SW 1271 (cell line): ENCODE measurements at regions not wholly inside any gene's neighbourhood (a gene's known extent, or its start where the extent isn't known, plus 50 kb on each side); places are given as distances from the start of the nearest gene placed in this dataset.

Experiments
- DNase-seq, 2 experiments: peaks; one replicate each; lab custom pipeline; 2025; lab: John Stamatoyannopoulos, UW

DNA sequence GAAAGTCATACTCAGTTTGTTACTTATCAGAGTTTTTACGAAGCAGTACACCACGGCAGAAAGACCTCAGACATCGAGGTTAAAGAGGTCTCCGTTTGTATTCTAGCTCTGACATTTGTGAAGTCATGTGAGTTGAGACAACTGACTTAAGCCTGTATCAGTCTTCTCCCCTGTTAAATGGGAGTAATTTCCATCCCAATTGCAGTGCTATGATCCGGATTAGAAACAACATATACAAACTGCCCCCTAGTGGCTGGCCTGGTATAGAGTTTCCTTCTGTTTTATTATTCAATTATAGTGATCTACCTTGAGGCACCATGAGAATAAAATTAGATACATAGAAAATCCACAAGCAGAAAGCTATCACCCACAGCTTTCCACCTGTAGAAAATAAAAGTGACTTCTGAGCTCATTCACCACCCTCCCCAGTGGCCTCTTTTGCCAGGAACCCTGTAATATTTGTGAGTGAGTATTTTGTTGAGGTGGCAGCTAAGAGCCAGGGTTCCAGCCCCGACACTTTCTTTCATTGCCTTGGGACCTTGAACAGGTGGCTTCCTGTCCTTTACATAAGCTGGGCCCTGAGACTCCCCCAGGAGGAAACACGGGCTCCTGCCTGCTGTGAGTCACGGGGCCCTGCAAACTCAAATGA, 607.2 kb upstream of the MGMT start:
- peak in 1 of 2 experiments; percentile 3 for DNase-seq

DNA sequence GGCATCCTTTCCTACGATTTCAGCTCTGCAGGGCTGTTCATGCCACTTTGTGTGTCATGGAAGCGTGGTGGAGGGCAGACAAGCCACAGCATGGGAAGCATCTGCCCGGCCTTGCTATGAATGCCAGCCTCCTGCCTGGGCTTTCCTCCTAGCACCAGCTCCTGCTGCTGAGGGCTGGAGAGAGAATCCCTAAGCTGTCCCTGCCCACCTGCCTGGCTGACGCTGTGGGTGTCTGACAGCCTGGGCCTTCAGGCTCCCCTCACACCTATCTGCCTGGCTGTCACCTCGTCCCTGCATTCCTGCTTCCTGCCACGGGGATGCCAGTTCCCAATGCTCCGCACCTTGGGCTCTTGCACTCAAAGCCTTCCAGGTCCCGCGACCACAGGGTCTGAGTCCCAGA, 606.5 kb upstream of the MGMT start:
- no peak for DNase-seq

GRCh38 chr10:128861018-128861901, 605.8 kb upstream of the MGMT start:
- DNase-seq, result no peak

- no peak for DNase-seq
Observed at GRCh38 chr10:128863411-128863810, 603.6 kb upstream of the MGMT start.

GRCh38 chr10:128863823-128864405, 603.1 kb upstream of the MGMT start:
- no peak for DNase-seq

DNA sequence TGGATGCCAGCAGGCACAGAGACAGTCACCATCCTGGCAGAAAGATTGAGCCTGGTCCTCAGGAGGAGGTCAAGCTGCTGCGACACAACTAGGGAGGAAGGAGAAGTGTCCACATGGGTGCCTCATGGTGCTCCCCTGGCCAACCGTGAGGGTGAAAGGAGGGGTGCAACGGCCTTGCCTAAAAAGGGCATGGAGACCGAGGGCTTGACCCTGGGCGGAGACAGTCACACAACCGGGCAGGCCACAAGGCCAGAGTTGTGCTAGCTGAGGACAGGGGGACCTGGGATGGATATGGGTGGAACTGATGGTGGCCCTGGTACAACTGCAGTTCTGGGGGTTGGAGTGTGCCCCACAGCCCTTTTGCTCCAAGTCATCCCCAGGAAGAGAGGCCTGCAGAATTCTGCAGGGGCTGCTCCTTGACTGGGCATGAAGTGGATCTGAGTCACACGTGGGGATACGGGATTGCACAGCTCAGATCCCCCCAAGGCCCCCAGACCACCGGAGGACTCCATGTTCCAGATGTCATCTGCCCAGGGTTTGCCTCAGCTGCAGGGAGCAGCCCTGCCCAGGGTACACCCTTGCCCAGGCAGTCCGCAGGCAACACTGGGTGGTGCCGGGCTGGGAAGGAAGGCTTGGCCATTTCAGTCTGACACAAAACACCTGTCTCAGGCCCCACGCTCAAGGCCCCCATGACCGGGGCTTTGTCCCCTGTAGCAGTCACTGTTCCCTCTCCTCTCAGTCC, 602.3 kb upstream of the MGMT start:
- no peak for DNase-seq

DNA sequence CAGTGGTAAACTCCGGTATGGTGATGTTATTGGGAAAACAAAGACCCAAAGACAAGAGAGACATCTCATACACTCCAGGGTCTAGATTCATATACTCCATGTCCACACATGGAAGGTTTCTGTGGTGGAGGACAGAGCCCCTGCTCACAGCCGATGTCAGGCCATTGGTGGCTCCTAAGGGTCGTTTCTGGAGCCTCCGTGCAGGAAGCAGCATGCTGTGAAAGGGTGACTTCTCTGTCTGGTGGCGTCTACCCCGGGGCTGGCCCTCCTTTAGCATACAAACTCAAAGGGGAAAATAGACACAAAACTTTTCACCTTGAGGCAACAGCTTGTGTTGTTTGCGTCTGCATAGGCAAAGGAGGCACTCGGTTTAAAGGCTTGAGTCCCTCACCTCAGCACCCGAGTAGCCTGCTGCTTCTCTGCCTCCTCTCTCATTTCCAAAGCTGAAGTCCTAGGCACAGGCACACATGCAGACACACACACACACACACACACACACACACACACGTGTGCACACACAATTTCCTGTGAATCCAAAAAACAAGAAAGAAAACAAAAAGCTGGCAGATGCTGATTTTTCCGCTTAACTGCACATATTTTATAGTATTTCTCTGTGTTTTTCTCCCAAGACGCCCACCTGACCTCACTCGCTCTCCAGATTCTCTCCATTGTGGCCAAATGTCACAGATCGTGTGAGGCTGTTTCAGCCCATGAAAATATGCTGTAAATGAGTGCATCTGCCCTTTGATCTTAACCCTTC, 601.4 kb upstream of the MGMT start:
- no peak for DNase-seq

DNA sequence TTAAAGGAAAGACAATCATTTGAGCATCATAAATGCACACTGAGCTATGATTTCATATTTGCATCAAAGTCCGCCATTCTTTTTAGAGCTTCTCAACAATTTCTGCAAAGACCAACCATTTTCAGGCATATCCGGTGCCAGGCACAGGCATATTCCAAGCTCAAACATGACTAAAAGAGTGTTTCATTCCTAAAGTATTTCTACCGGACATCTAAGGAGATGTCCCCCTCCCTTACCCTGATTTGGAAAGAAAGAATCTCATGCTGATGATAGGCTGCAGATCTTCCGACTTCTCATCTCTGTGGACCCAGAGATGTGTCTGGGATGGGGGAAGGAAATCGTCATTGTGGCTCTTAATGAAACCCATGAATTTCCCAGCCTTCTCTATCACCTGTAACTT, 600.5 kb upstream of the MGMT start:
- no peak for DNase-seq

DNA sequence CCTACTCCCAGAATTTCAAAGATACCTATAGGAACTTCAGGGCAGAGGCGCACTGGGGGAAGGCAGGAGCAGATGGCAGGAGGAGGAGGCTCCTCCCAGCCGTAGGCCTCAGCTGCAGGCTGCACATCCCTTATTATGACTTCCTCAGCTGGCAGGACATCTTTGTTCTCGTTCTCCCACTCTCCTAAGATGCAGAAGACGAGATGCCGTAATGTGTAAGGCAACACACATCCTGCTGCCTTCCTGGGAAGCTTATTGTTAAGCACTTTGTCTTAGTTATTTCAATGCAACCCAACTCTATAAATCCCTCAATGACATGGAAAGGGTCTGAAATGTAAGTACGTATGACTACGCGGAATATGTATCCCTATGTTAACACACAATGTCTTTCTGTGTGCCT, 599.8 kb upstream of the MGMT start:
- no peak for DNase-seq

GRCh38 chr10:128867819-128868218, 599.2 kb upstream of the MGMT start:
- DNase-seq, result no peak

GRCh38 chr10:128868481-128868880, 598.6 kb upstream of the MGMT start:
- DNase-seq, result no peak

DNA sequence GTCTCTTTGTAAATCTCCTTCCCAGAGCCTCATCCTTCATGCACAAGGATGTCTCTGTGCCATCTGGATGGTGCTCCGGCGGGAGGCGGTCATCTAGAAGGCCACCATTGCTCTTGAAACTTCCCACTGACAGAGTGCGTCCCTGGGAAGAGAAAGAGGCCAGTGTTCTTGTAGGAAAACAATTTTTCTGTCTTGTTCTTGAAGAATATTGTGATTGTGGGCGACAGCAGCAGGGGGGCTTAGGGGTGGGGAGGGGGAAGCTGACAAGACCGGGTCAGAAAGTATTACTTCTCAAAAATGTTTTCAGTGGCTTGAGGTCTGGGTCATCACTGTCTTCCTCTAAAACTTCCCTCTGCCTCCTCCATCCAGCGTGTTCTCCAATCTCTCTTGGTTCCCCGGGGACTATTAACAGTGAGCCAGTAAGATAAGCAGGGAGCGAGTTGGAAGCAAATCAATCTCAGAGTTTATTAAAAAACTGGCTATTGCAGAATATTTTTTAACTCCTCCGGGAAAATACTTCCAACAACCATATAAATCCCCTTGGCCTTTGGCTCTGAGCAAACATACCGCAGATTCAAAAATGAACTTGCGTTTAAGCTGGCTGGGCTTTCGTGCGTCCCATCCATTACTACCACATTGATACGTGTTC, 597.8 kb upstream of the MGMT start:
- DNase-seq, result no peak

DNA sequence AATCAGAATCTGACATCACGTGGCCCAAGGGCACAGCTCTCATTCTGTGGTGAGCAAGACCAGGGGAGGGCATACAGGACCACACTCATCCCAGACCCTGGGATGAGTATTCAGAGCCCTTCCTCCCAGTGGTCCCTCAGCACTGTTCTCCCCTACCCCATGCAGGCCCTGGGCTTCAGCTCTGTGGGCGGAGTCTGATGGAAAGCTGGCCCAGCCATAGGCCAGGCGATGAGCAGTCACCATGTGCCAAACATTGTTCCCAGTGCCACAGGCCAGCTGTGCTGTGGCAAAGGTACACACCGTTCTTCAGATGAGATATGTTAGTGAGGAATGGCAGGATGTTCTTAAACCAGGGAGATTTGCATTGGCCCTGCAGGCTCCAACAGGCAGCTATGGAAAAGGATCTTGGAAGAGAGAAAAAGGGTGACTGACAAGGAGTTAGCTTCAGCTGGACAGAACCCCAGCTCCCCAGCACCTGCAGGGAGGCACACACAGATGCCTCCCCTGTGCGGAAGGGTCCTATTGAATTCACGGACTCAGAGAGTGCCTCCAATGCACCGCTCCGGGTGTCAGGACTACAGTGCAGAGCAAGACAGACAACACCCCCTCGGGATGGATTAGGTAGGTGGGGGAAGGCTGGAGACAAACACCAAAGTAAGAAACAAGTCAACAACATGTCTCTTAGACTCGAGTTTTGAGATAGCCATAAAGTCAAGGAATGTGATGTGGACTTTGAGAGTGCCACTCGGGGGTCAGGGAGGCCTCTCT, 596.0 kb upstream of the MGMT start:
- DNase-seq, result no peak

DNA sequence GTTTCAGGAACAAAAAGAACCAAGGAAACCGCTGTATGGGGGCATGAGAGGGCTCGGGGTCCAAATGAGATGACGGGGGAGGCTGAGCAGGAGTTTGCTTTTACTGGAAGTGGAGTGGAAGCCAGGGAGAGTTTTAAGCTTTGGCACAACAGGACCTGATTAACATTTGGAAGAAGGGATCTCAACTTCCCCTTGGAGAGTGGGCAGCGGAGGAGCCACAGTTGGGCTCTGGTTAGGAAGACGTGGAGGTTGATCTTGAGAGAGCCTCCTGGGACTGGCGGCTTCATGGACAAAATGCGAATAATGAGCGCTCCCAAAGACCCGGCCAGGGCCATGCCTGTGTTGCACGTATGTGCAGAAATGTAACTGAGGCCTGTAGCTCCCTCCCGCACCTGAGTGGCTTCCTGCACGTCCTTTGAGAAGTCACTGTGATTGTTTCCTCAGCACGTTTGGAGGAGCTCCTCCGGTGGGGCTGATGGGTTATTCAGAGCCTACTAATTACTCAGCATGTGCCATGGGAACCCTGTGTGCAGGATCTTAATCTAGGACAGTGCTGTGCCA, 595.3 kb upstream of the MGMT start:
- no peak for DNase-seq

GRCh38 chr10:128873411-128874054, 593.5 kb upstream of the MGMT start:
- DNase-seq, result no peak

DNA sequence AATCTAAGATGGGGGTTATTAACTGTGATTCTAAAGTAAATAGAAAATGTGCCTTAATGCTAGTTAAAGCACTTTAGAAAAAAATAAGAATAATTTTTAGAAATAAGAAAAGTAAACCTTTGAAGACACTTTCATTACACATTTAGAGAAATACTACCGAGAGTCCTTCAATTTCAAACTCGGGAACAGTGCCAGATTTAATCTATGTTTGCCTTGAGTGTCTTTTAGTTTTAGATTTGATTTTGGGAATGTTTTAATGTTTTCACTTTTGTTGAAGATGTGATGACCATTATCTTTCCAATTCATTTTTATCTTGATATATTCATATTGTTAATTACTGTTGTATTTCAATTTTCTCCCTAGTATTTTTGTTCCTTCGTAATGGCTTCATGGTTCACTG, 592.7 kb upstream of the MGMT start:
- DNase-seq, result no peak

DNA sequence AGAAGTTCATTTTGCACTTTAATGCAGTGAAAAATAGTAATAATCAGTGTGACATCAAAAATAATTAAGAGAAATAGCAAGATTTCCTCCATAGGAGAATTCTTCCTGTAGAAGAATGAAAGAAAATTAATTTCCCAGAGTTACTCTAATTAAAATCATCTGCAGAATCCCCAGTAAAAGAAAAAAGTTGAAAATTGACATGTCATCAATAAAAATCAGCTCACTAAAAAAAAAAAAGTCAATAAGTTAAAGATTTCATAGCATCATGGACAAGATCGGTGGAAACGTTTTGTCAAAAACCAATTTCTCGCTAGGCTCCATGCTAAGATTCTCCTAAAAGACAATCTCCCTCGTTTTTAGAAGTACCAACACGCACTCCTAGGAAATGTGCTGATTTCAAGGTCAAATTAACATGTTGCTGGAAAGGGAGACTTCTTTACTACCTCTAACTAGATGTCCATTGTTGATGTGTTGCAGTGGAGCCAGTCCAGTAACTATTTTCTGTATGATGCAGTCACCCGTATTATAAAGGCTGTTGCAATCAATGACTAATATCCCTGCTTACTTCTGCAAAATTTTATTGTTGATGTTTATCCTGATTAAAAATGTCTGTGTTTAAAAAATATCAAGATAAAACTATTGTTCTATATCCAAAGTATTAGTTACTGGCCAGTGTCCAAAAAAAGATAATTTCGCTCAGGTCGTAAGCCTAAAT, 591.9 kb upstream of the MGMT start:
- no peak for DNase-seq

GRCh38 chr10:128875956-128876736, 590.9 kb upstream of the MGMT start:
- DNase-seq, result no peak
